Fibroblast of skin of left biceps (primary cell): ENCODE measurements at regions not wholly inside any gene's neighbourhood (a gene's known extent, or its start where the extent isn't known, plus 50 kb on each side); places are given as distances from the start of the nearest gene placed in this dataset.
"Not testable (repeated sequence)": the region's sequence is repeated elsewhere in the genome, so short reads cannot be mapped to it uniquely, and the experiment has no call there.

Experiments
- DNase-seq, 2 experiments: peaks; one replicate each; pipeline ENCODE4 v3.0.0-alpha.2; 2013; ENCODE audit warnings: low read depth in 2 of 2

DNA sequence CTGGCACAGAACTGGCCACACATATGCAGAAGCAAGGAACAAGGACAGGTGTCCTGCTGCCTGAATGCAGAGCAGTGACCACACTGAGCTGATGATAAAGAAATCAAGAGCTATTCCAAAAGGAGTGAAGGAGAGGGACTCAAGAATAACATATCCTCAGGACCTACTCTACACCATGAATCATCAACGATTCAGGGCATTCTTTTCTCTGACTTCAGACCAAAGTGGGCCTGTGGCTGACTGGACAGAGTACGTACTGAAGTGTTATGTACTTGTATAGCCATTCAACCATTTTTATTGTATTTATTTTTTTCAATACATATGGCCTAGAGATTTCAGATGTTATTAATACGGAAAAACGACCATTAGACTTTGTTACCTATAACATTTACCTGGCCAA is 177.5 kb upstream of the TMTC1 start:
- no peak for DNase-seq

GRCh38 chr12:29960122-29960521 is 176.4 kb upstream of the TMTC1 start:
- DNase-seq = no peak

DNA sequence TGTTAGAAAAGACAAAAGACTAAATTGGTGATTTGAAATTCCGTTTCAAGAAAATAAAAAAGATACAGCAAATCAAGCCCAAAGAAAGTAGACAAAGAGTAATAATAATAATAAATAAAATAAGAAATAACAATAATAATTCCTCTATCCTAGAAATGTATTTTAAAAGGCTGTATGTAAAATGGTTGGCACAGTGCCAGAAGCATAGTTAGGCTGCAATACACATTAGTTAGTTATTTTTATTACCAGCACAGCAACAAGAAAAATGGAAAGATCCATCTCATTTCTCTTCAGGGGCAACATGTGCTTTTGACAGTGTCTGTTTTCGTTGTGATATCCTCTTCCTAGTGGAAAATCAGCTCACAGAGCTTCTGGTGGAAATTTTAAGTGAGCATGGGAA is 174.1 kb upstream of the TMTC1 start:
- DNase-seq = no peak

DNA sequence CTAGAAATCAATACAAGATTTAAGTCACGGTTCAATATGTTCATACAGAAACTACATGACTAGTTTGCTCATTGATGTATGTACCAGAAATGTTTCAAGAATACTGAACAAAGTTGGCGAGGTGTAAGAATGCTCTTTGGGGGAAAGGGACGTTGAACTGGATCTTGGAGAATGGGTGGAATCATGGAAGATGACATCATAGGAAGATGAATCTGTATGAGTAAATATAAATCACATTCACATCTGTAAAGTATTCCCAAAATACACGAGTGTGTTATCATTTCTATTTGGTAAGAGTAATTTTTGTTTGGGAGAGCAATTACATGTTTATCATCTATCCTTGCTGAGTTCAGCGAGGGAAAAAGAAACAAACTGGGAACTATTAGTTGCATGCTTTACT is 162.2 kb upstream of the TMTC1 start:
- DNase-seq = no peak

GRCh38 chr12:29944269-29945000 is 160.7 kb upstream of the TMTC1 start:
- no peak for DNase-seq

DNA sequence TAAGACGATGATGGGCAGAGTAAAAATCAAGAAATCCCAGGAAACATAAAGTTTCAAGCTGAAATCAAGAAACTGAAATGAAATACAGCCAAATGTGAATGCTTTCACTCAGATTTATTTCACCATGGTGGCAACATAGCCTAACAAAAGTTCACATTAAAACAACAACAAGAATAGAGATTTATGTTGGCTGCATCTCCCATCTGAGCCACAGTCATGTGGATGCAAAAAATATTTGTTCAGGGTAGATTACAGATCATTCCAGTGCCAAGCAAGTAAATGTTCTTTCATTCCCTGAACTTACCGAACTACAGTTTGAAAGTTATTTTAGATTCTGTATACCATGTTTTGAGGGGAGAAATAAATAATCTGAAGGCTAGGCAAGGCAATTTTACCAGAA is 159.9 kb upstream of the TMTC1 start:
- DNase-seq = no peak

- DNase-seq = no peak
Observed at GRCh38 chr12:29940811-29941210, 157.1 kb upstream of the TMTC1 start.

DNA sequence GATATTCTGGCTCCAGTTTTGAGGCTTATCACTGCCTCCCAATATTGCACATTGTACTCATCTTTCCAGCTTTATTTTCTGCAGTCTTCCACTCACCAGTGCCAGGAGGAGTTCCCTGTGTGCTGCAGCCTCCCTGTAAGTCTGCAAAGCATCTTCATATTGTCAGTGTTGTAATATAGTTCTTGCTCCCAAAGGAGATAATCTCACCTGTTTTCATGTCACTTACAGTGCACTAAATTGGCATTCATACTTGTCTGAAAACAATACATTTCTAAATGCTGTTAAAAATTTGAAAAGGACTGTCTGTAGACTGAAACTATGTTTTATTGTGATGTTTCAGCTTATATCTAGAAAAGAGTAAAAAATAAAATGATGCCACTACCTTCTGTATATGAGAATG is 146.8 kb upstream of the TMTC1 start:
- no peak for DNase-seq

DNA sequence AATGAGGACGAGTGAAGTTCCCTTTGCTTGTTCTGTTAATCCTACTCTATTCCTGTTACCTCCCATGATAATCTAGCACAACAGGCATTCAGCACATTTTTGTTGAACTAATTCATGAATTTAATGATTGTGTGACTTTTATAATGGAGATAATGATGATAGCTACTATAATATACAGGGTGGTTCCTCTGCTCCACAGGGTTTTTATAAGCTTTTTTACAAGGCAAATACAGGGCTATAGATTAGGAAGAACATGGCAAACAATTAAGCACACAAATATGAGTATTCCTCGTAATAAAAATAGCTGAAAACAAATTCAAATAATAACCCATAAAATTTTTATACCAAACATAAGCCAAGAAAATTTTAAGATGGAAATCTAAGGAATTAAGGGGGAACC is 145.6 kb upstream of the TMTC1 start:
- DNase-seq = no peak

DNA sequence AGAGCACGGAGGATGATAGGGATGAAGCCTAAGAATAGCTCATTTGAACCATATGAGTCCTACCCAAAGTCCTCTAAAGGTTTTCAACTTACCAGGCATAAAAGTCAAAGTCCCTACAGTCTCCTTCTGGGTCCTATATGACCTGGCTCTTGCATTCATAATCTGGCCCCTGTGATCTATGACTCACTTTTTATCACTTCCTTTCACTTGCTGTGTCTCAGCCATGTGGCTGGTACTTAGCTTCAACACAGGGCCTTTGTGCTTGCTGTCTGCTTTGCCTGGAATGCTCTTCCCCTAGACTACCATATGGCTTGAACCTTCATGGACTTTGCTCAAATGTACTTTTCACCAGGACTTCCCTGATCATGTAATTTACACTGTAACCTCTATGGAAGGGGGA is 137.6 kb upstream of the TMTC1 start:
- DNase-seq = peak in 1 of 2 experiments; percentile 1

- DNase-seq = no peak
Observed at GRCh38 chr12:29908157-29908556, 124.4 kb upstream of the TMTC1 start.

GRCh38 chr12:29907461-29907860 is 123.7 kb upstream of the TMTC1 start:
- DNase-seq = no peak

- DNase-seq = no peak
Observed at GRCh38 chr12:29902043-29902442, 118.3 kb upstream of the TMTC1 start.

DNA sequence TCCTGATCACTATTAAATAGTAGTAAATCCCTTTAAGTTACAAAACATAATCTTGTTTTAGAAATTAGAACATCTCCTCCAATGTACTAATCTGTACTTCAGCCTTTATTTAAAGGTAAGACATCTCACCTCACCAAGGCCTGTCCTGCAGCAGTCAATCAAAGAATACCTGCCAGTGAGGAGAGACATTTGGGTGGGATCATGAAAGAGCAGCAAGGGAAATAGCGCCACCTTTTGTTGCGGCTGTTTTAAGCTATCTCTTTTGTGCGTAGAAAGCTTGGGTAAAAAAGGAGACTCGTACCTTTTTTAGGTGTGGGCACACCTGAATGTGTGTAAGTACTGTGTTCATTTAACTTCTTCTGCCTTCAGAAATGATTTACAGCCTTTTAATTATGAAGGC is 117.8 kb upstream of the TMTC1 start:
- DNase-seq = no peak

DNA sequence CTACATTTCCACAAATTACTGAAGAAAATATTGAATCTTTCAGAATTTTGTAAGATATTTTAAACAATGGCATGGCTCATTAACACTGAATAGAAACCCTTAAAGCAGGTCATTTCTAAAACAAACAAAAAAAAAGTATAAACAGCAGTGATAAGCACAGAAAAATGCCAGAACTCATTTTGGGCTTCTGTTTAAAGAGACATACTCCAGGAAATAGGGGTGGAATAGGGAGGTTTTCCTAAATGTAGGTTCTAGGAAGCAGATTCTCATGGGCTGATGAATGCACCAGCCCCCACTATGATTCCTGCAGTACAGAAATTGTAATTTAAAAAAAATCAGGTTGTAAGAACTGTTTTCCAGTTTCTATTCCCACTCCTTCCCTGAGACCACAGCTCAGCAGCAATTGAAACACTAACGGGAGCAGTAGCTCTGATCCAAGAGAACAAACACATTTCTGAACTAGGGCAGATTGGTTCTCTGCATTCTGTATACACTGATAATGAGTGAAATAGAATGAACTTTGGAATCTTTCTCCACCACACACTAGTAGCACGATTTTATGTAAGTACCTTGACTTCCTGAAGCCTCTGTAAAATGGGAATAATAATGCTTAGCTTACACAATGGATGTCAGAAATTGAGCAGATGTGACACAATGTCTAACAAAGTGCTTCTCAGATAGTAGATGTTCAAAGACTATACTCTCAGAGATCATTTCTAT is 115.6 kb upstream of the TMTC1 start:
- DNase-seq = no peak

- DNase-seq = no peak
Observed at GRCh38 chr12:29895966-29896365, 112.2 kb upstream of the TMTC1 start.

GRCh38 chr12:29893002-29893401 is 109.3 kb upstream of the TMTC1 start:
- no peak for DNase-seq

DNA sequence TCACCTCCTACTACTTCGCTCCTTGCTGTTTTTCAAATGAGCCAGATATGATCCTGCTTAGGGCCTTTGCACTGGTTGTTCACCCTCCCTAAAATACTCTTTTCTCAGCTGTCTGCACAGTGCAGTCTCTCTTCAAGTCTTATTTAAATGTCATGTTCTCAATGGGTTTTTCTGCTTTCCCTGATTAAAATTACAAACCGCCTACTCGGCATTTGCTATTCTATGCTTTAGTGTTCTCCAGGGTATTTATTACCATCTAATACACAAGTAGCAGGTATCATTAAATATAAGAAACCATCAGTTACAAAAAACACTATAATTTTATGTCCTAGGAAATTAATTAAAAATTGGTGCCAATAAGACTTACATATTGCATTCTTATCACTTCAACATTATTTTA is 108.0 kb upstream of the TMTC1 start:
- DNase-seq = no peak

- no peak for DNase-seq
Observed at GRCh38 chr12:29889737-29890136, 106.0 kb upstream of the TMTC1 start.

- no peak for DNase-seq
Observed at GRCh38 chr12:29888777-29889176, 105.0 kb upstream of the TMTC1 start.

- not testable (repeated sequence) for DNase-seq
Observed at GRCh38 chr12:29884957-29885356, 101.2 kb upstream of the TMTC1 start.

DNA sequence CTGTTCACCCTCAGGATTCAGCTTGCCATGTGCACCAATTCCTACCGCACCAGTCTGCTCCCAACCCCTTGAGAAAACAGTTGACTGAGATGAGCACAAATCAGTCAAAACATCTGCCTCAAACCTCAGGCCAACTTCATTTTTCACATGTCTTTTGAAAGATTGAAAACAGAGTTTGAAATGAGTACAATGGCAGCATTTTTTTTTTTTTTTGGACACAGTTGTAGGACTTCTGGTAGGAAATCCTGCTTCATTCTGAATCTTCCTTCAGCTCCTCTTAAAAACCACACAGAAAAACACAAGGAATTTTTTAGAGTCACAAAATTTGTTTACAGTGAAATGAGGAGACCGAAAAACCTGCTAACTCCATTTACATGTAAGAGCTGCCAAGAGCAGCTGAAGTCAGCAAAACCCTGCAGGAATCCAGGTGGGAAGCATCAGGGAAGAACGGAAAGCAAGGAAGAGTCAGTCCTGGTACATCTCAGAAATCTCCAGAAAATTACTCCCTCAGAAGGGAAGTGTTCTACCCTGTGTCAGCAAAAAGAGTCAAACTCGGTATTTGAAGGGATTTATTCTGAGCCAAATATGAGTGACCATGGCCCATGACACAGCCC is 100.3 kb upstream of the TMTC1 start:
- DNase-seq = no peak

- no peak for DNase-seq
Observed at GRCh38 chr12:29883525-29883924, 99.8 kb upstream of the TMTC1 start.
